HG03139 (cell line): ENCODE measurements at regions not wholly inside any gene's neighbourhood (a gene's known extent, or its start where the extent isn't known, plus 50 kb on each side); places are given as distances from the start of the nearest gene placed in this dataset.

Experiments used
- ATAC-seq: cut with Tn5 transposase; IDR thresholded peaks from one replicate; pipeline ENCODE4 v1.9.1; 2021; ENCODE audit not compliant: unreplicated experiment

GRCh38 chrX:2608638-2609430, 82.3 kb upstream of the CD99 start:
- ATAC-seq, result peak; percentile 96

GRCh38 chrX:2607113-2607512, 84.0 kb upstream of the CD99 start:
- ATAC-seq, result no peak

- ATAC-seq, result no peak
These were observed 90.5 kb upstream of the CD99 start for GRCh38 chrX:2600564-2600963.

- no peak for ATAC-seq
These were observed 94.4 kb upstream of the CD99 start for GRCh38 chrX:2596555-2597255.

GRCh38 chrX:2596045-2596444, 95.0 kb upstream of the CD99 start:
- ATAC-seq, result no peak

- no peak for ATAC-seq
These were observed 94.5 kb upstream of the DHRSX start for GRCh38 chrX:2595258-2595657.

GRCh38 chrX:2594491-2594890, 93.7 kb upstream of the DHRSX start:
- no peak for ATAC-seq

DNA sequence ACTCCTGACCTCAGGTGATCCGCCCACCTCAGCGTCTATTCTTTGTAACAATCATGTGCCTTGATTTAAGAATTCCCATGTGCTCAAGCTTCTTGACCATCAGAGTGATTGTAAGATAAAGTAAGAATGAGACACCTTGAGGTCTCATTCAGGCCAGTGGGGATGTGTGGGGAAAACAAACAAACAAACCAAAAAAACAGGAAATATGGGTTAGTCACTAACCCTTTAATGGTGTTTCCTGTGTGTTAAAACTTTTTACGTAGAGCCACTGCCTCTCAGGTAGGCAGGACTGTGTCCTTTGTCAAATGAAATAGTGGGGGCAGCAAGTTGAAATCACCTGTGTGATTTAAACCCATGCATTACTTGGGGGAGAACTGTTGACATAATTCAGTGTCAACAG, 91.5 kb upstream of the DHRSX start:
- no peak for ATAC-seq

- ATAC-seq, result no peak
These were observed 88.6 kb upstream of the DHRSX start for GRCh38 chrX:2589186-2590020.

DNA sequence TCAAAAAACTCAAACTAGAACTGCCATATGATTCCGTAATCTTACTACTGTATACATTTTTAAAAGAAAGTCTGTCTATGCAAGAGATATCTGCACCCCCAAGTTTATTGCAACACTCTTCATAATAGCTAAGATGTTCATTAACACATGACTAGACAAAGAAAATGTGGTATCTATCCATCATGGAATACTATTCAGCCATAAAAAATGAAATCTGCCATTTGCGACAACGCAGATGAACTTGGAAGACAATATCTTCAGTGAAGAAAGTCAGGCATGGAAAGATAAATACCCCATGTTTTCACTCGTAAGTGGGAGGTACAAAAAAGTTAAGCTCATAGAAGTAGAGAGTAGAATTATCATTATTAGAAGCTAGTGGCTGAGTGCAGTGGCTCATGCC, 87.3 kb upstream of the DHRSX start:
- ATAC-seq, result no peak

DNA sequence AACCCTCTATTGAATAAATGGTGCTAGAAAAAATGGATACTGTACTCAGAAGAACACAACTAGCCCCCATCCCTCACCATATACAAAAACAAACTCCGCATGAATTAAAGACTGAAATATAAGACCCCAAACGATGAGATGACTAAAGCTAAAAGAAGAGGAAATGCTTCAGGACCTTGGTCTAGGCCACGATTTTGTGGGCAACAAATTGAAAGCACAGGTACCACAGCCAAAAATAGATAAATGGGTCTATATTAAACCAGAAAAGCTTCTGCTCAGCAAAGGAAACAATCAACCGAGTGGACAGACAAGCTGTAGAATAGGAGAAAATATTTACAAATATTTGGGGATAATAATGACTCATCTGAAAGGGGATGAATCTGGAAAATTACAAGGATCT, 86.4 kb upstream of the DHRSX start:
- no peak for ATAC-seq

DNA sequence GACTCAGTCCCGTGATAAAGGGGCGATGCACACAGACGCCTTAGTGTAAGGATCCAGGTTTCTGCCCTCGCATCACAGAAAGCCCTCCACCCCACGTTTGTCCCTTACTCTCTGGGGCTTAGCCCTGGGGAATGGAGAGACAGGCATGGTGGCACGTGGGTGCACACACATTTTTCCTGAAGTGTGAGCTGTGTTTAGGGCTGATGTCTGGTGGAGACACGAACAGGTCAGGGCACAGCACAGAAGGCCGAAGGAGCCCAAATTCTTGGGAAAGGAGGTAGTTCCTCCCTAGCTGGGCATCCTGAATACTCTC, 84.3 kb upstream of the DHRSX start:
- no peak for ATAC-seq

- no peak for ATAC-seq
These were observed 83.7 kb upstream of the DHRSX start for GRCh38 chrX:2584251-2585157.

- ATAC-seq, result no peak
These were observed 82.7 kb upstream of the DHRSX start for GRCh38 chrX:2583194-2584162.

DNA sequence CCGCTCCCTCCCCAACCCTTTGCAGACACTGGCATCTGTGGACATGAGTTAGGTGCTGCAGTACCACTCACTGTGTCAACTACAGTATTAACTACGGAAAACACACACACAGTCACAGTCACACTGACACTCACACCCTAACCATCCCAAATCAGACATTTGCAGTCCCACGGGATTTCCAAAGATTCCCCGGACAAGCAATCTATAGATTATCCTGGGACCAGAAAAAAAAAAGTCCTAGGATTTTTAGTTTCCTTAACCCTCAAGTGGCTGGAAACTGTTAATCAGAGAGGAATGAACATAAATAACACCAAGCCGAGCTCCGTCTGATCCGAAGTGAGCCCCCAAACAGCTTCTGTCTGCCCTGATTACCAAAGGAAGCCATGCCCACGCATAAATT, 81.9 kb upstream of the DHRSX start:
- no peak for ATAC-seq

DNA sequence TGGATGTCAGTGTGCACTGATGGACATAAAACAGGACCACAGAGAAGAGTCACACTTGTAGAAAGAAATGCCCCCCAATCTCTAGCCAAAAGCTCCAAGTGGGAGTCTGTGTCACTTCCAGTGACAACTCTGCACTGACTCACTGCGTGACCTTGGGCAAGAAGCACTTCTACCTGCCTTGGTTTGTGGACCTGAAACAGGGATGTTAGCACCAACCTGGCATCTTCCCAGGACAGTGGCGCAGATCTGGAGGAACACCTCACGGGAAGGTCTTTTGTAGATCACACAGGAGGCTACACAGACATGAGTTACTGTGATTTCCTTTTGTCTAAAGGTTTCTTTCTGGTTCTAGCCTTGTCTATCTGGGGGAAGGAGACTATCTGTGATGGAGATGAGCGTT, 80.5 kb upstream of the DHRSX start:
- ATAC-seq, result no peak

DNA sequence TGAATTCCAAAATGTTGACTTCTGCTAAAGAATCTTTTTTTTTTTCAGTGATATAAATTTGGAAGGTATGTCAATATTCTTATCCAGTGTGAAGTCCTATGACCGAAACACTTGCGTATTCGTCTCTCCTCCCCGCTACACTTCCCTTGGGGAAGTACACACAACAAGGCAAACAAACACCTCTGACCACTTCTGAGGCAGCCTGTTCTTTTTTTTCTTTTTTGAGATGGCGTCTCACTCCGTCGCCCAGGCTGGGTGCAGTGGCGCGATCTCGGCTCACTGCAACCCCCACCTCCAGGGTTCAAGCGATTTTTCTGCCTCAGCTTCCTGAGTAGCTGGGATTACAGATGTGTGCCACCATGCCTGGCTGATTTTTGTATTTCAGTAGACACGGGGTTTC, 78.1 kb upstream of the DHRSX start:
- ATAC-seq, result no peak

DNA sequence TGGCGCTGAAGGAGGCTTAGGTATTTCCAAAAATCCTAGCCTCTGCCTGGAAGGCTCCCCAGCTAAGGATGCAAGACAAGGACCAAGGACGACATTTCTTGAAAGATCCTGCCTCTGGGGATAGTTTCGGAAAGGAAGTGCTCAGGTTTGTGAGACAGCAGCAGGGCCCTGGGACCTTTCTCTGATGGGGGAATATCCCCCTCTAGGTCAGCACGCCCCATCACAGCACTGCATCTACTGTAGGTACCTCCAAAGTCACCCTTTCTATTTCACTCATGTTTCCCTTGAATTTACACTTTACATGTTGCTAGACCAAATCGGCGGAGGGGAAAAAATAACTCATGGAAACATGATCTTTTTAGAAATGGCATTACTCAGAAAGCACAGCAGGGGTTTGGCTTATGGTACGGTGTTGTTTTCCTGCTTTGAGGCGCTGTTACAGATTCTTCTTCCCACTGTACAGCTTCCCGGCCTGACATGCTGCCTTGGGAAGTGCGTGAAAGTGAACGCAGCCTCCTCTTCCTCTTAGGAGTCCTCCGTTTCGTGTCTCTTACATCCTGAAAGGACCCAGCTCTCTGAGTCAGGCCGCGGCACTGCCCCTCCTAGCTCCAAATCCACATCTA, 77.2 kb upstream of the DHRSX start:
- ATAC-seq, result no peak

GRCh38 chrX:2576793-2577192, 76.0 kb upstream of the DHRSX start:
- ATAC-seq, result no peak
